Renal cortical epithelial cell (primary cell): ENCODE measurements at regions not wholly inside any gene's neighbourhood (a gene's known extent, or its start where the extent isn't known, plus 50 kb on each side); places are given as distances from the start of the nearest gene placed in this dataset.

ENCODE experiments used
- DNase-seq: peaks from one replicate; pipeline ENCODE4 v3.0.0-alpha.2; 2011; ENCODE audit warnings: low read depth

GRCh38 chr16:26983426-26983825 is 83.3 kb upstream of the C16orf82 start:
- peak; percentile 14 for DNase-seq

GRCh38 chr16:26985100-26986065 is 81.3 kb upstream of the C16orf82 start:
- no peak for DNase-seq

GRCh38 chr16:26987597-26988010 is 79.1 kb upstream of the C16orf82 start:
- peak; percentile 89 for DNase-seq

- DNase-seq = no peak
These were observed 78.5 kb upstream of the C16orf82 start for GRCh38 chr16:26988186-26988585.

- peak; percentile 52 for DNase-seq
These were observed 76.2 kb upstream of the C16orf82 start for GRCh38 chr16:26990384-26991120.

- no peak for DNase-seq
These were observed 73.9 kb upstream of the C16orf82 start for GRCh38 chr16:26992666-26993349.

- DNase-seq = no peak
These were observed 73.2 kb upstream of the C16orf82 start for GRCh38 chr16:26993511-26993910.

- DNase-seq = peak; percentile 29
These were observed 72.8 kb upstream of the C16orf82 start for GRCh38 chr16:26993963-26994362.

GRCh38 chr16:26995522-26995921 is 71.2 kb upstream of the C16orf82 start:
- DNase-seq = no peak

GRCh38 chr16:27005386-27005785 is 61.3 kb upstream of the C16orf82 start:
- DNase-seq = no peak
